ENCODE measurements at regions not wholly inside any gene's neighbourhood (a gene's known extent, or its start where the extent isn't known, plus 50 kb on each side); places are given as distances from the start of the nearest gene placed in this dataset.

DNA sequence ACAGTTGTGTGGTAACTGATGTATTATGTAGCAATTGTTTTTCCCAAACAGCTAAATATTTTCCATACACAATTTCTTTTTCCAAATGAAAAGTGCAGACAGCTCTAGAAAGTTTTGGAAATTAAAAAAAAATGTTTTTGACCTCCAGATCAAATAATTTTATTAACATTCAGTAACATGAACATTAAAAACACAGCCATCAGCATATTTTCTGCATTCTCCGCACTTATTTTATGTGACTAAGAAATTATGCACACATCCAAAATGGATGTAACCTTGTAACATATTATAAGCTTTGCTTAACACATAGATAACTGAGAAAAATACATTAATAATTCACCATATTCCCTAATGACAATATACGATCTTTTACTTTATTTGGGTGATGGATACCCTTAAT lies 224.6 kb downstream of the VGLL3 start:
- TF ChIP-seq, protein P1, sequence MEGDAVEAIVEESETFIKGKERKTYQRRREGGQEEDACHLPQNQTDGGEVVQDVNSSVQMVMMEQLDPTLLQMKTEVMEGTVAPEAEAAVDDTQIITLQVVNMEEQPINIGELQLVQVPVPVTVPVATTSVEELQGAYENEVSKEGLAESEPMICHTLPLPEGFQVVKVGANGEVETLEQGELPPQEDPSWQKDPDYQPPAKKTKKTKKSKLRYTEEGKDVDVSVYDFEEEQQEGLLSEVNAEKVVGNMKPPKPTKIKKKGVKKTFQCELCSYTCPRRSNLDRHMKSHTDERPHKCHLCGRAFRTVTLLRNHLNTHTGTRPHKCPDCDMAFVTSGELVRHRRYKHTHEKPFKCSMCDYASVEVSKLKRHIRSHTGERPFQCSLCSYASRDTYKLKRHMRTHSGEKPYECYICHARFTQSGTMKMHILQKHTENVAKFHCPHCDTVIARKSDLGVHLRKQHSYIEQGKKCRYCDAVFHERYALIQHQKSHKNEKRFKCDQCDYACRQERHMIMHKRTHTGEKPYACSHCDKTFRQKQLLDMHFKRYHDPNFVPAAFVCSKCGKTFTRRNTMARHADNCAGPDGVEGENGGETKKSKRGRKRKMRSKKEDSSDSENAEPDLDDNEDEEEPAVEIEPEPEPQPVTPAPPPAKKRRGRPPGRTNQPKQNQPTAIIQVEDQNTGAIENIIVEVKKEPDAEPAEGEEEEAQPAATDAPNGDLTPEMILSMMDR (IDR thresholded peaks at IDR 0.05; ENCODE audit: poor library complexity), result no peak
- no peak for TF ChIP-seq EZH2phosphoT487 (IDR thresholded peaks at IDR 0.05; ENCODE audit: low read depth, severe bottlenecking, unreplicated experiment)
